ENCODE measurements at regions not wholly inside any gene's neighbourhood (a gene's known extent, or its start where the extent isn't known, plus 50 kb on each side); places are given as distances from the start of the nearest gene placed in this dataset.
"Not testable (repeated sequence)": the region's sequence is repeated elsewhere in the genome, so short reads cannot be mapped to it uniquely, and the experiment has no call there.

GRCh38 chr17:64736804-64737492, 74.8 kb upstream of the SMURF2 start:
- Histone ChIP-seq H3K27me3 (ENCODE audit: control insufficient read depth, insufficient read depth, low read length) (no peaks in the 10 kb centered on the region), H3K36me3 (ENCODE audit: control insufficient read depth, insufficient read depth, low read length) (no peaks in the 10 kb centered on the region), H3K9me3 (ENCODE audit: control insufficient read depth, insufficient read depth, low read depth, low read length) (no peaks in the 10 kb centered on the region), H3K4me3 (ENCODE audit: low read depth in 2 of 2, low read length in 2 of 2) (no peak overlapping the region), H3K4me1 (ENCODE audit: control insufficient read depth, insufficient read depth, low read length) (peaks cover 8% of the 10 kb centered on the region; the same call in 1 of the 2 replicates), H3K27ac (ENCODE audit: low read length) (no peak overlapping the region)
- BruUV-seq (replicated peaks) = no TSS peak
- intact Hi-C loops (cut with micrococcal nuclease; ENCODE audit: unreplicated experiment) (no loop called here), in situ Hi-C loops (cut with HindIII; ENCODE audit: low pct_unique_long_range_greater_than_20kb, low sequenced_read_pairs) (no loop called here)
- ChIA-PET CTCF (interaction anchor here (0.8 kb wide), 1 partner anchor 315 kb away, joined by 5 read pairs; no protein-coding TSS in a partner anchor), POLR2A (no interaction called here)
- DNase-seq (ENCODE audit: low read depth, low spot score) (no peak), ATAC-seq (peak; percentile 66)
- no peak for TF ChIP-seq POLR2AphosphoS5 (IDR thresholded peaks at IDR 0.05; ENCODE audit: low read depth, low read length)
- no peak for TF ChIP-seq TCF7L2 (IDR thresholded peaks at IDR 0.05; ENCODE audit: low read depth, low read length)
- TF ChIP-seq REST (IDR thresholded peaks at IDR 0.05; ENCODE audit: insufficient read depth in 1 of 2, low read depth in 2 of 2, low read length in 1 of 2) = no peak
- peak; percentile 82 for TF ChIP-seq CTCF (IDR thresholded peaks at IDR 0.05)
- TF ChIP-seq SIN3A (IDR thresholded peaks at IDR 0.05; ENCODE audit: borderline replicate concordance, insufficient read depth, low read depth, low read length) = no peak

GRCh38 chr17:64732336-64733006, 70.4 kb upstream of the SMURF2 start:
- in situ Hi-C loops (cut with HindIII; ENCODE audit: low pct_unique_long_range_greater_than_20kb, low sequenced_read_pairs) (no loop called here), intact Hi-C loops (cut with micrococcal nuclease; ENCODE audit: unreplicated experiment) (no loop called here)
- H3K27ac ChIP-seq (ENCODE audit: low read length) = no peak overlapping the region; the same call in 1 of the 2 replicates
- DNase-seq (ENCODE audit: low read depth, low spot score) = no peak
- H3K9me3 ChIP-seq (ENCODE audit: control insufficient read depth, insufficient read depth, low read depth, low read length) = no peaks in the 10 kb centered on the region
- ATAC-seq = peak; percentile 67
- no TSS peak for BruUV-seq (replicated peaks)
- TF ChIP-seq POLR2AphosphoS5 (IDR thresholded peaks at IDR 0.05; ENCODE audit: low read depth, low read length) (no peak), SIN3A (IDR thresholded peaks at IDR 0.05; ENCODE audit: borderline replicate concordance, insufficient read depth, low read depth, low read length) (no peak), CTCF (IDR thresholded peaks at IDR 0.05) (no peak), REST (IDR thresholded peaks at IDR 0.05; ENCODE audit: insufficient read depth in 1 of 2, low read depth in 2 of 2, low read length in 1 of 2) (no peak), TCF7L2 (IDR thresholded peaks at IDR 0.05; ENCODE audit: low read depth, low read length) (no peak)
- no peaks in the 10 kb centered on the region for H3K36me3 ChIP-seq (ENCODE audit: control insufficient read depth, insufficient read depth, low read length)
- no peaks in the 10 kb centered on the region for H3K27me3 ChIP-seq (ENCODE audit: control insufficient read depth, insufficient read depth, low read length)
- ChIA-PET CTCF (no interaction called here), POLR2A (interaction anchor here (0.6 kb wide), 1 partner anchor 238 kb away, joined by 4 read pairs; no protein-coding TSS in a partner anchor)
- peaks cover 8% of the 10 kb centered on the region; the same call in 1 of the 2 replicates for H3K4me1 ChIP-seq (ENCODE audit: control insufficient read depth, insufficient read depth, low read length)
- peak overlapping the region in 1 of 2 experiments; percentile 29; a peak in 1 of 4 replicates for H3K4me3 ChIP-seq (ENCODE audit: low read depth in 2 of 2, low read length in 2 of 2)

GRCh38 chr17:64730023-64730422, 67.9 kb upstream of the SMURF2 start:
- H3K27me3 ChIP-seq (ENCODE audit: control insufficient read depth, insufficient read depth, low read length); H3K9me3 ChIP-seq (ENCODE audit: control insufficient read depth, insufficient read depth, low read depth, low read length); POLR2A ChIA-PET; in situ Hi-C loops (cut with HindIII; ENCODE audit: low pct_unique_long_range_greater_than_20kb, low sequenced_read_pairs); ATAC-seq; H3K4me3 ChIP-seq (ENCODE audit: low read depth in 2 of 2, low read length in 2 of 2); BruUV-seq (replicated peaks); H3K27ac ChIP-seq (ENCODE audit: low read length); DNase-seq (ENCODE audit: low read depth, low spot score); CTCF ChIA-PET; intact Hi-C loops (cut with micrococcal nuclease; ENCODE audit: unreplicated experiment); H3K36me3 ChIP-seq (ENCODE audit: control insufficient read depth, insufficient read depth, low read length); H3K4me1 ChIP-seq (ENCODE audit: control insufficient read depth, insufficient read depth, low read length): not testable (repeated sequence)

All from Panc1 (cell line).